Brain microvascular endothelial cell (primary cell): ENCODE measurements at regions not wholly inside any gene's neighbourhood (a gene's known extent, or its start where the extent isn't known, plus 50 kb on each side); places are given as distances from the start of the nearest gene placed in this dataset.
A peak's percentile ranks its signal among the peaks of the same experiment; 100 is the strongest.

Experiments
- DNase-seq: peaks from one replicate; pipeline ENCODE4 v3.0.0-alpha.2; 2020
- H3K27ac ChIP-seq: fragments of 250-450 bp; sonication (Bioruptor Pico); 2 replicates; pipeline ENCODE4 v1.5.1; 2020; ENCODE audit warnings: mild to moderate bottlenecking, moderate library complexity
- H3K27me3 ChIP-seq: fragments of 250-450 bp; sonication (Bioruptor Pico); replicated peaks from 2 replicates; pipeline ENCODE4 v1.5.1; 2020; ENCODE audit warnings: mild to moderate bottlenecking
- H3K36me3 ChIP-seq: fragments of 250-450 bp; sonication (Bioruptor Pico); replicated peaks from 2 replicates; pipeline ENCODE4 v1.5.1; 2020; ENCODE audit warnings: mild to moderate bottlenecking
- H3K4me3 ChIP-seq: 2 replicates; pipeline ENCODE4 v1.5.1; 2011; ENCODE audit warnings: low read depth, mild to moderate bottlenecking, control low read depth, low read length, moderate library complexity
- in situ Hi-C: cut with HindIII; loops from 2 replicates; pipeline ENCODE4 v1.10.0; 2017; ENCODE audit warnings: low sequenced_read_pairs, low pct_ligation_motif_present
- TF ChIP-seq, protein P1 (sequence below): IDR thresholded peaks from 2 replicates; pipeline ENCODE4 v1.5.1; 2011; ENCODE audit warnings: low read depth, mild to moderate bottlenecking, moderate library complexity, low read length, control low read depth, inconsistent platforms; ENCODE audit errors: missing control alignments

DNA sequence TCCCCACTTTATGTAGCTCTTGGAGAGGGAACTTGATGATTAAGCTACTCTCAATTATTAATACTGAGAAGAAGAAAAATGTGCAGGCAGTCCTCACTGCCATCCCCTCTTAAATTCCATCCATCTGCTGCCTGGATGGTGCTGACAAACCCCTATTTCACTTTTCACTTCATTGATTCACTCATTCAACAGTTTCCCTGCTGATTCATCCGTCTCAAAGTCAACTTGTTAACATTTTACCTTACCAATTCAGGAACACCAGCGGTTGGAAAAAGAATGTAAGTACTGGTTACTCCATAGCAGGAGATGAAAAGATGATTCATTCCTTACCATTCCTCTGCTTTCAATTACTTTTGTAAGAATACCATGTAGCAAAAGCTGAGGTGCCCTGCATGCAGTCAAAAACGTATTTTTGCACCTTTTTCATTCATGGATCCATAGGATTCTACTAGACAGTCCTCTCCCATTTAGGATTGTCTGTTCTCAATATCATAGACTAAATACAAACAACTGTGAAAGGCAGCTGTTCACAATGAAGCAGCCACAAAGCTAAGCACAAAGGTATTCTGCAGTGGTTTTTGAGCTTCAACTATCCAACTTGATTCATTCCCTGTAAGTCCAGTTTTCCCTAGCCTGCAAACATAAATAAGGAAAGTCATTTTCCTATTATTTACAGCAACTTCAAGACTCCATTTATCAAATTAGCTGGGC, 262.0 kb downstream of the MREG start:
- H3K27me3 ChIP-seq = no peaks in the 10 kb centered on the region
- TF ChIP-seq, protein P1, sequence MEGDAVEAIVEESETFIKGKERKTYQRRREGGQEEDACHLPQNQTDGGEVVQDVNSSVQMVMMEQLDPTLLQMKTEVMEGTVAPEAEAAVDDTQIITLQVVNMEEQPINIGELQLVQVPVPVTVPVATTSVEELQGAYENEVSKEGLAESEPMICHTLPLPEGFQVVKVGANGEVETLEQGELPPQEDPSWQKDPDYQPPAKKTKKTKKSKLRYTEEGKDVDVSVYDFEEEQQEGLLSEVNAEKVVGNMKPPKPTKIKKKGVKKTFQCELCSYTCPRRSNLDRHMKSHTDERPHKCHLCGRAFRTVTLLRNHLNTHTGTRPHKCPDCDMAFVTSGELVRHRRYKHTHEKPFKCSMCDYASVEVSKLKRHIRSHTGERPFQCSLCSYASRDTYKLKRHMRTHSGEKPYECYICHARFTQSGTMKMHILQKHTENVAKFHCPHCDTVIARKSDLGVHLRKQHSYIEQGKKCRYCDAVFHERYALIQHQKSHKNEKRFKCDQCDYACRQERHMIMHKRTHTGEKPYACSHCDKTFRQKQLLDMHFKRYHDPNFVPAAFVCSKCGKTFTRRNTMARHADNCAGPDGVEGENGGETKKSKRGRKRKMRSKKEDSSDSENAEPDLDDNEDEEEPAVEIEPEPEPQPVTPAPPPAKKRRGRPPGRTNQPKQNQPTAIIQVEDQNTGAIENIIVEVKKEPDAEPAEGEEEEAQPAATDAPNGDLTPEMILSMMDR = no peak
- H3K27ac ChIP-seq = peak overlapping the region; percentile 54
- no peaks in the 10 kb centered on the region for H3K36me3 ChIP-seq
- DNase-seq = peak; percentile 73
- in situ Hi-C loops = no loop called here
- no peak overlapping the region for H3K4me3 ChIP-seq

- DNase-seq = no peak
- TF ChIP-seq, protein P1 = no peak
- H3K27me3 ChIP-seq = no peaks in the 10 kb centered on the region
- in situ Hi-C loops = no loop called here
- H3K27ac ChIP-seq = peak overlapping the region; percentile 54
- no peak overlapping the region for H3K4me3 ChIP-seq
- no peaks in the 10 kb centered on the region for H3K36me3 ChIP-seq
Measured at GRCh38 chr2:215750763-215751162, 262.6 kb downstream of the MREG start.

- TF ChIP-seq, protein P1 = no peak
- H3K27ac ChIP-seq = peak overlapping the region; percentile 42
- no peaks in the 10 kb centered on the region for H3K36me3 ChIP-seq
- no peaks in the 10 kb centered on the region for H3K27me3 ChIP-seq
- no peak overlapping the region for H3K4me3 ChIP-seq
- DNase-seq = peak; percentile 70
- in situ Hi-C loops = no loop called here
Measured at GRCh38 chr2:215749092-215749957, 264.0 kb downstream of the MREG start.

- Histone ChIP-seq H3K27me3 (no peaks in the 10 kb centered on the region), H3K27ac (no peak overlapping the region), H3K36me3 (no peaks in the 10 kb centered on the region), H3K4me3 (no peak overlapping the region)
- TF ChIP-seq, protein P1 = no peak
- in situ Hi-C loops = no loop called here
- no peak for DNase-seq
Measured at GRCh38 chr2:215748446-215748845, 264.9 kb downstream of the MREG start.

DNA sequence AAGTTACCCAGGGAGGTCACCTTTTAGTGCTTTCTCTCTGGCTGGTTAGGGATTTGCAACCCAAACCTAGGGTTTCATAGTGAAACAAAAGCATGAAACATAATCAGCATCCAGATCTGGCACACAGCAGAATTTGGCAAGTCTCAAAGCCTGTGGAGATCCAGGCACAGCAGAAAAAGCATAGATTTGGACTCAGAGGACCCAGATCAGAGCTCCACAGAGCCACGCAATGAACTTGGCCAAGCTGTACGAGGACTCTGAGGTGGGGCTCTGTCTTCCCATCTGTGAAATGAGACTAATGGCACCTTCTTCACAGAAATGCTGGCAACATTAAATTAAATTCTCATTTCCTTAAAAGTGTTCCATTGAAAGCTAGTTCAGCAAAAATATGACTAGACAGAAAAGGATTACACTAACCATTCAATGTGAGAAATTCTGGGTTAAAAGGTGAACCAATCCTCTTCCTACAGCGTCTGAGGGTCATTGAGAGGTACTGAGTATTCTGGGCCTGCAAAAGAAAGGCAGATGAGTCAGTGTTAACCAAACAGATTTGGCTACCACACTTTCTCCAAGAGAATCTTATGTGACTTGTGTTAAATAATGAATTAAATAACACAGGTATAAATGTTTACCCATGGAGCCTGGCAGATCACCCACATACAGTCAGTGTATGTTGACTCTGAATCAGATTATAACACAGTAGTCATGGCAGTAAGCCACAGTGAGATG, 266.3 kb downstream of the MREG start:
- Histone ChIP-seq H3K27me3 (no peaks in the 10 kb centered on the region), H3K27ac (peak overlapping the region; percentile 44), H3K36me3 (no peaks in the 10 kb centered on the region), H3K4me3 (no peak overlapping the region)
- in situ Hi-C loops = no loop called here
- DNase-seq = no peak
- TF ChIP-seq, protein P1 = no peak
